ENCODE measurements at regions not wholly inside any gene's neighbourhood (a gene's known extent, or its start where the extent isn't known, plus 50 kb on each side); places are given as distances from the start of the nearest gene placed in this dataset.

GRCh38 chr10:128779416-128779815, 653.2 kb upstream of the MKI67 start (continued):
- TF ChIP-seq, protein P1, sequence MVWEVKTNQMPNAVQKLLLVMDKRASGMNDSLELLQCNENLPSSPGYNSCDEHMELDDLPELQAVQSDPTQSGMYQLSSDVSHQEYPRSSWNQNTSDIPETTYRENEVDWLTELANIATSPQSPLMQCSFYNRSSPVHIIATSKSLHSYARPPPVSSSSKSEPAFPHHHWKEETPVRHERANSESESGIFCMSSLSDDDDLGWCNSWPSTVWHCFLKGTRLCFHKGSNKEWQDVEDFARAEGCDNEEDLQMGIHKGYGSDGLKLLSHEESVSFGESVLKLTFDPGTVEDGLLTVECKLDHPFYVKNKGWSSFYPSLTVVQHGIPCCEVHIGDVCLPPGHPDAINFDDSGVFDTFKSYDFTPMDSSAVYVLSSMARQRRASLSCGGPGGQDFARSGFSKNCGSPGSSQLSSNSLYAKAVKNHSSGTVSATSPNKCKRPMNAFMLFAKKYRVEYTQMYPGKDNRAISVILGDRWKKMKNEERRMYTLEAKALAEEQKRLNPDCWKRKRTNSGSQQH (CRISPR knock-in tag; IDR thresholded peaks at IDR 0.05): no peak
- TF ChIP-seq ETV5 (CRISPR knock-in tag; IDR thresholded peaks at IDR 0.05; ENCODE audit: low read depth) (no peak), ZNF282 (CRISPR knock-in tag; IDR thresholded peaks at IDR 0.05) (no peak), CAMTA2 (CRISPR knock-in tag; conservative IDR thresholded peaks at IDR 0.05) (no peak), RB1 (IDR thresholded peaks at IDR 0.05; ENCODE audit: low read depth) (no peak), SAP30 (IDR thresholded peaks at IDR 0.05; ENCODE audit: borderline replicate concordance, insufficient read depth, low read depth, low read length, poor library complexity, severe bottlenecking) (no peak), ZFP30 (CRISPR knock-in tag; IDR thresholded peaks at IDR 0.05; ENCODE audit: borderline replicate concordance) (no peak), C11orf30 (IDR thresholded peaks at IDR 0.05; ENCODE audit: low read depth) (no peak)

DNA sequence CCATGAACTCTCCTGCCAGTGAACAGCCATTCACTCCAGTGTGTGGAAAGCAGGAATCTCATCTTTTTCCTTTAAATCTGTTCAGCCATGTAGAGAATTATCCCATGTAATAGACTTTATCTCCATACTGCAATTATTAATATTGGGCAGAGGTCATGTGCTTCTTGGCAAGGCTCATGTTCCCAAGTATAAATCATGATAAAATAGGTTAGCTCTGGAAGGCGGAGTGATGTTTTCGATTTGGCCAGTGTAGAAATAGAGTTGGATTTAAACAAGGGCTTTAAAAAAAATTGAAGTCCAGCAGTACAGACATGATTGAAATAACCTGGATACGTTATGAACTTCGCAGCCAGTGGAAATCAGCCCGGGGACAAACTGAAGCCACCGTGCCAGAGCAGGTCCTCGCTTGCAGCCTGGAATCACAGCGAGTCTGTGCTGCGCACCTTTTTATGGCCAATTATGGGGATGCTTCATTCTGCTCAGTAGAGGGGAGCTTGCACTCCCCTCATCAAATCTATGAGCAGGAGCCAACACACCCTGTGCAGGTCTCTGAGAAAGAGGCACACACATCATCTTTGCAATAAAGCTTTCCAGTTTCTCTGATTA, 654.0 kb upstream of the MKI67 start:
- no peak for DNase-seq (ENCODE audit: extremely low read depth in 1 of 4, low spot score in 3 of 4)
- Histone ChIP-seq H3K4me3 (no peak overlapping the region), H3K27ac (ENCODE audit: extremely low read depth, low read depth, low read length) (no peak overlapping the region), H2AFZ (ENCODE audit: low read depth, low read length) (no peak overlapping the region), H3K4me1 (replicated peaks in 1 of 2; ENCODE audit: control insufficient read depth in 2 of 2, insufficient read depth in 2 of 2, low read length in 2 of 2) (no peaks in the 10 kb centered on the region), H3K9ac (ENCODE audit: insufficient read depth in 1 of 2, low read depth in 2 of 2, low read length in 2 of 2) (no peak overlapping the region), H3K36me3 (ENCODE audit: control insufficient read depth, insufficient read depth, low read length) (no peaks in the 10 kb centered on the region), H3K79me2 (ENCODE audit: control insufficient read depth, insufficient read depth, low read length) (no peaks in the 10 kb centered on the region), H3K27me3 (ENCODE audit: control insufficient read depth in 2 of 2, insufficient read depth in 2 of 2, low read length in 2 of 2) (no peaks in the 10 kb centered on the region; a peak in 2 of 5 replicates), H3K9me3 (replicated peaks; ENCODE audit: control insufficient read depth, insufficient read depth, low read depth, low read length) (no peaks in the 10 kb centered on the region), H3K4me2 (ENCODE audit: insufficient read depth, low read length) (no peak overlapping the region), H4K20me1 (replicated peaks; ENCODE audit: control insufficient read depth, insufficient read depth, low read length) (no peaks in the 10 kb centered on the region), H3K9me1 (ENCODE audit: control insufficient read depth, insufficient read depth, low read length) (no peaks in the 10 kb centered on the region)
- TF ChIP-seq TEAD4 (IDR thresholded peaks at IDR 0.05; ENCODE audit: low read length) (no peak), TEAD4 (CRISPR knock-in tag; IDR thresholded peaks at IDR 0.05; ENCODE audit: borderline replicate concordance) (no peak), SETDB1 (IDR thresholded peaks at IDR 0.05; ENCODE audit: low read length) (no peak)
- in situ Hi-C loops (cut with MboI): no loop called here
- CTCF ChIA-PET (ENCODE audit: low intra/inter-chr PET ratio): no interaction called here
- BruUV-seq (replicated peaks): no TSS peak
- intact Hi-C loops (cut with micrococcal nuclease): no loop called here
- POLR2A ChIA-PET: no interaction called here
- ATAC-seq: no peak
- 8% methylated on average over 7 of the region's 9 CpGs for WGBS (ENCODE audit: insufficient coverage, low coverage, missing lambda C conversion rate)
- FAIRE-seq: no peak

Data from K562 (cell line).